CD4-positive, alpha-beta memory T cell (primary cell): ENCODE measurements at regions not wholly inside any gene's neighbourhood (a gene's known extent, or its start where the extent isn't known, plus 50 kb on each side); places are given as distances from the start of the nearest gene placed in this dataset.

Source experiments
- CTCF ChIA-PET: fragments of 350-600 bp; sonication (Branson Sonifier 250); formaldehyde crosslinking; loops from one replicate; lab custom pipeline; 2021; ENCODE audit warnings: inconsistent platforms; ENCODE audit not compliant: partially characterized antibody; lab: Charles Lee
- POLR2A ChIA-PET: fragments of 350-600 bp; sonication (Branson Sonifier 250); formaldehyde crosslinking; loops from one replicate; lab custom pipeline; 2021; ENCODE audit not compliant: partially characterized antibody; lab: Charles Lee
- DNase-seq, 5 donors: peaks; one replicate each; pipeline versions ENCODE4 v3.0.0 to v3.0.0-alpha.2; 2020 to 2022; ENCODE audit warnings: mixed read lengths in 1 of 5
- H3K27ac ChIP-seq: one replicate; pipeline ENCODE4 v1.7.0; 2013; ENCODE audit warnings: low read depth, low read length
- H3K27me3 ChIP-seq: 2 replicates; pipeline ENCODE4 v1.7.0; 2013; ENCODE audit warnings: mild to moderate bottlenecking, low read length, moderate library complexity; ENCODE audit not compliant: insufficient read depth
- H3K36me3 ChIP-seq: 2 replicates; pipeline ENCODE4 v1.7.0; 2013; ENCODE audit warnings: mild to moderate bottlenecking, low read length, moderate library complexity; ENCODE audit not compliant: insufficient read depth
- H3K4me1 ChIP-seq: 2 replicates; pipeline ENCODE4 v1.7.0; 2013; ENCODE audit warnings: mild to moderate bottlenecking, low read length, moderate library complexity; ENCODE audit not compliant: insufficient read depth
- H3K4me3 ChIP-seq, 2 donors: one replicate each; pipeline ENCODE4 v1.7.0; 2013; ENCODE audit warnings: low read length in 2 of 2, mild to moderate bottlenecking in 1 of 2
- H3K9me3 ChIP-seq, 2 donors: one replicate each; pipeline ENCODE4 v1.7.0; 2013; ENCODE audit warnings: low read length in 2 of 2, control low read depth in 1 of 2; ENCODE audit not compliant: control insufficient read depth in 1 of 2
- H3K27ac Mint-ChIP-seq, 7 donors: one replicate each; pipeline ENCODE4 v1.8.0; 2020 to 2021; ENCODE audit warnings: mixed read lengths in 7 of 7, mild to moderate bottlenecking in 6 of 7, inconsistent platforms in 3 of 7, moderate library complexity in 3 of 7
- H3K27me3 Mint-ChIP-seq, 2 donors: one replicate each; pipeline ENCODE4 v1.8.0; 2020 to 2021; ENCODE audit warnings: mixed read lengths in 2 of 2
- H3K36me3 Mint-ChIP-seq, 2 donors: one replicate each; pipeline ENCODE4 v1.8.0; 2020 to 2021; ENCODE audit warnings: mixed read lengths in 2 of 2, inconsistent platforms in 1 of 2, mild to moderate bottlenecking in 1 of 2
- H3K4me1 Mint-ChIP-seq, 4 donors: one replicate each; pipeline ENCODE4 v1.8.0; 2020 to 2021; ENCODE audit warnings: mixed read lengths in 4 of 4, mild to moderate bottlenecking in 1 of 4
- H3K4me3 Mint-ChIP-seq, 8 donors: one replicate each; pipeline ENCODE4 v1.8.0; 2020 to 2021; ENCODE audit warnings: mixed read lengths in 8 of 8, mild to moderate bottlenecking in 7 of 8, moderate library complexity in 6 of 8, inconsistent platforms in 3 of 8
- H3K9me3 Mint-ChIP-seq, 8 donors: one replicate each; pipeline ENCODE4 v1.8.0; 2020 to 2021; ENCODE audit warnings: mixed read lengths in 8 of 8, mild to moderate bottlenecking in 5 of 8, inconsistent platforms in 3 of 8, moderate library complexity in 1 of 8
- intact Hi-C: fragments of 100-400 bp; cut with micrococcal nuclease; formaldehyde crosslinking; loops from one replicate; pipeline ENCODE4 v1.15.1; 2023

DNA sequence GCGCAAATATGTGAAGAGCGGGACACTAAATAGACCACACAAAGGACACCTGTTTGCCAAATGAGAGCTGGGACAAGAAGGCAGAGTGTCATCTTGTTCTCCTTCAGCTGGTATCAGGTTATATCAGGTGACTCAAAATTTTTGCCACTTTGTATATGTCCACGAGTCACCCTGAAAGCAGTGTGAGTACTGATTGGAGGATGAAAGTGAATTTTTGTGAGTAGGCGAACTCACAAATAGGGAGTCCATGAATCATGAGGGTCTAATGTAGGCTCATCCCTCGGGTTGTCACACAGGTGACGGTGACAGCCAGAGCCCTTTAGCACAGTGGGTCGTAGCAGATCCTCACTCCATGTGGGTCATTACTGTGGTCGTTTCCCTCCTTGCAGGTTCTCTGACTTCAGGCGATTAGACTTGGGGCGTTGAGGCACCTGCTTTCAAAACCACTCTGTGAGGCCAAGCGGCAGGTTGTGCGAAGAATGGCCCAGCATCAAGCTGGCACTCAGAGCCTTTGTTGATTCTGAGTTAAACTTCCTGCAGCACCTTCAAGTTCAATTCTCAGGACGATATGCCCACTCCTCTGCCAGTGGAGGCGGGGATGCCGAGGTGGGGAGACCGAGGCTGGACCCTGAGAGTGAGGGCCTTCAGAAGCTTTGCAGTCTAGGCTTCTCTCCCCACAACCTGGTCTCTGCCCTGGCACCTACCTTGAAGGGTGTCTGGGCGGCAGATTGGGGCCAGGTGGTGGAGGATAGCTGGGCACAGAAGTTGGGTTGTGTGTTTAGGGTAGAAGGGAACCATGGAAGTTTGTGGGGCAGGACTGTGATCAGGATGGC, 173.8 kb downstream of the SMAD6 start:
- CTCF ChIA-PET, result no interaction called here
- intact Hi-C loops, result no loop called here

DNA sequence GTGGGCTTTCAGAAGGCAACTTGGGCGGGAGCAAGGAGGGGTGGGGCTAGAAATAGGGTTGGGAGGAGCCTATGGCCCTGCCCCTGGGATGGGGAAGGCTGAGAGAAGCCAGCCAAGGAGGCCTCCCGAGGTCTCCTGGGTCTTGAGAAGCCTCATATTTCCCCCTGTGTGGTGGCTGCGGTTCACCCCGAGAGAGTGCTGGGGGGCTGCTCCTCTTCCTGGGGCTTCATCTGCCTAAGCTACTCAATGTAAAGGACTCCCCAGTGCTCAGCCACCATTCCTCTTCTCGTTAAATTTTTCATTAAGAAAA, 174.3 kb downstream of the SMAD6 start:
- no peaks in the 10 kb centered on the region for H3K27me3 ChIP-seq
- Mint-ChIP-seq H3K27me3 (peaks cover 0 to 9% of the 10 kb centered on the region in 2 donors), H3K27ac (no peak overlapping the region), H3K36me3 (no peaks in the 10 kb centered on the region), H3K4me3 (no peak overlapping the region), H3K9me3 (no peaks in the 10 kb centered on the region), H3K4me1 (no peaks in the 10 kb centered on the region)
- no peak for DNase-seq
- H3K4me3 ChIP-seq, result no peak overlapping the region
- POLR2A ChIA-PET, result no interaction called here
- no peaks in the 10 kb centered on the region for H3K9me3 ChIP-seq
- CTCF ChIA-PET, result no interaction called here
- no peak overlapping the region for H3K27ac ChIP-seq
- no peaks in the 10 kb centered on the region for H3K36me3 ChIP-seq
- intact Hi-C loops, result no loop called here
- H3K4me1 ChIP-seq, result no peaks in the 10 kb centered on the region

More for the DNA sequence above, 173.8 kb downstream of the SMAD6 start:
- no peaks in the 10 kb centered on the region for H3K9me3 ChIP-seq
- H3K4me3 Mint-ChIP-seq, result no peak overlapping the region
- POLR2A ChIA-PET, result no interaction called here
- no peaks in the 10 kb centered on the region for H3K9me3 Mint-ChIP-seq
- no peak overlapping the region for H3K4me3 ChIP-seq
- H3K36me3 ChIP-seq, result no peaks in the 10 kb centered on the region
- no peak overlapping the region for H3K27ac Mint-ChIP-seq
- H3K27ac ChIP-seq, result no peak overlapping the region
- no peaks in the 10 kb centered on the region for H3K4me1 Mint-ChIP-seq
- H3K4me1 ChIP-seq, result no peaks in the 10 kb centered on the region
- no peaks in the 10 kb centered on the region for H3K27me3 ChIP-seq
- no peak for DNase-seq
- H3K36me3 Mint-ChIP-seq, result no peaks in the 10 kb centered on the region
- peaks cover 0 to 5% of the 10 kb centered on the region in 2 donors for H3K27me3 Mint-ChIP-seq

DNA sequence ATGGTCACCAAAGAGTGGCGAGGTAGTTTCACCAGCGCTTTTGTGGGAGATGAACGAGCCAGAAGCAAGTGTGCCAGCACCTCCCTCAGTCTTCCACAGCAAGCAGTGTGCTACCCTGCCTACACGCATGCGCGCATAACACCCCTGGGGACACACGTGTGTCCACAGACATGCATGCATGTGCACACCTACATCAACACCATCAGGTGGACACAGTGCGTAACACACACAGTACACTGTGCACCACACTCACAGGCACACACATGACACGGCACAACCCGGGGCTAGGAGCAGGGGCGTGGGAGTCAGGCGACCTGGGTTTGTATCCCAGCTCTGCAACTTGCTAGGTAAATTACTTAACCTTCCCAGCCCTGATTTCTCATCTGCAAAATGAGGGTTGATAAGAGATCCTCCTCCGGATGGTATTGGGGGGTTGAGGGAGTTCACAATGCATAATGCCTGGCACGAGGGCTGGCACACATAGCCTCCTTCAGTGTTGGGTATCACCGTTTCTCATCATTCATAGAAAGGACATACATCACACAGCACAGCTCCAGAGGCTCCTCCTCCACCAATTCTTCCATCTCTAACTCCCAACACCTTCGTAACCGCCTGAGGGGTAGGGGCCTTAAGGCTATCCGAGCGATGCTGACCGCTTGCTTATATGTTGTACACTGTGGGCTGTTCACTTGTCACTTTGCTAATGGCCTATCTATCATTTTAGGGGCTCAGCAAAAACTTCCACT, 174.9 kb downstream of the SMAD6 start:
- POLR2A ChIA-PET, result no interaction called here
- Mint-ChIP-seq H3K9me3 (no peaks in the 10 kb centered on the region), H3K27me3 (peaks cover 2 to 9% of the 10 kb centered on the region in 2 donors), H3K4me1 (no peaks in the 10 kb centered on the region), H3K27ac (no peak overlapping the region), H3K4me3 (no peak overlapping the region), H3K36me3 (no peaks in the 10 kb centered on the region)
- no peak for DNase-seq
- Histone ChIP-seq H3K4me1 (no peaks in the 10 kb centered on the region), H3K27ac (no peak overlapping the region), H3K9me3 (no peaks in the 10 kb centered on the region), H3K36me3 (no peaks in the 10 kb centered on the region), H3K27me3 (no peaks in the 10 kb centered on the region), H3K4me3 (no peak overlapping the region)
- CTCF ChIA-PET, result interaction anchor here (1.8 kb wide), 1 partner anchor 27 kb away, joined by 5 read pairs; no protein-coding TSS in a partner anchor
- intact Hi-C loops, result no loop called here

DNA sequence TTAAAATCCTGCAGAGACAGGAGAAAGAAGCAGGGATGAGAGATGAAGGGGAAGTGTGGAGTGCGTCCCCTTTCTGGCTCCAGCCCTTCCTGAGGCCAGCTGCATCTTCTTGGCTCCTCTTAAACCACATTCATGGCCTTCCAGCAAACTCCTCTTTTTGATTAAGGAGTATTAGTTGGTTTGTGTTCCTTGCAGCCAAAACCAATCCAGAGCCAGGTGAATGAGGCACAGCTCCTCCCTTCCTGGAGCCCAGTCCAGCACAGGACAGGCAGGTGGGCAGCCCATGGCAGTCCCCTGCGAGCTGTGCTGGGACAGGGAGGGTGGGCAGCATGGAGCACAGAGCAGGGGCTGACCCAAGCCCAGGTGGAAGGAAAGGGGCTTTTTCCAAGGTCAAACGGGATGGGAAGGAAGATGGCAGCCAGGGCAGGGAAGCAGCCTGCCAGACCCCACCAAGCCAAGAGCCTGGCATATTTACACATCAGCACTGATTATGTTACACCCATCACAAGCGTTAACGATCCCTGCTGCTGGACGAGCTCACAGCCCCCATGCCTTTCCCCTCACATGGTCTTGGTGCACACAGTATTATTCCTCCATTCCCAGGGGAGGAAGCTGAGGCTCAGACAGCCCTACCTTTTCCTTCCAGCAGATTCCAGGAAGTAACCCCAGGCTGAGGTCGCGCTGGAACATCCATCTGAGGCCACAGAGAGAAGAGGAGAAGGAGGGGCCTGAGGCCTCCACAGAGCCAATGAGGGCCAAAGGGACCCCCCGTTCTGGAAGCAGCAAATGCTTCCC, 175.6 kb downstream of the SMAD6 start:
- Histone ChIP-seq H3K4me1 (no peaks in the 10 kb centered on the region), H3K27ac (no peak overlapping the region), H3K27me3 (no peaks in the 10 kb centered on the region), H3K4me3 (no peak overlapping the region), H3K36me3 (no peaks in the 10 kb centered on the region), H3K9me3 (no peaks in the 10 kb centered on the region)
- no peaks in the 10 kb centered on the region for H3K4me1 Mint-ChIP-seq
- H3K9me3 Mint-ChIP-seq, result no peaks in the 10 kb centered on the region
- POLR2A ChIA-PET, result no interaction called here
- no peaks in the 10 kb centered on the region for H3K36me3 Mint-ChIP-seq
- no peak overlapping the region for H3K4me3 Mint-ChIP-seq
- DNase-seq, result no peak
- H3K27me3 Mint-ChIP-seq, result peaks cover 2 to 11% of the 10 kb centered on the region in 2 donors
- CTCF ChIA-PET, result interaction anchor here (1.8 kb wide), 1 partner anchor 26 kb away, joined by 5 read pairs; no protein-coding TSS in a partner anchor
- peak overlapping the region in 1 of 7 donors; percentile 8 for H3K27ac Mint-ChIP-seq
- intact Hi-C loops, result no loop called here

DNA sequence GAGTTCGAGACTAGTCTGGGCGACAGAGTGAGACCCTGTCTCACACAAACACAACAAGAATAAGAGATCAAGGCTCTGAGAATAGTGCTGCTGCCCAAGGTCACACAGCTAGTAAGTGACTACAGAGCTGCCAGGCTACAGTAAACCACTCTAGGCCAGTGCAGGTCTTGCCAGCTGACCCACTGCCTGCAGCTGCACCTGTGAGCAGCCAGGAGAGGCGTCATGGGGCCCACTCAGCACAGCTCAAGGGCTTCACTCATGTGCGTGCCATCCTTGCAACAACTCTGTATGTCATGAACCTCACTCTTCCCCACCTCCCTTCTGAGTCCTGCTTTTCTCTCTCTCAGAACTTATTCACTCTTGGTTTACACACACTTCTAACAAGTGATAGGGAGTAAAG, 176.7 kb downstream of the SMAD6 start:
- peaks cover 2 to 11% of the 10 kb centered on the region in 2 donors for H3K27me3 Mint-ChIP-seq
- H3K9me3 ChIP-seq, result no peaks in the 10 kb centered on the region
- H3K27me3 ChIP-seq, result no peaks in the 10 kb centered on the region
- POLR2A ChIA-PET, result no interaction called here
- no peaks in the 10 kb centered on the region for H3K36me3 Mint-ChIP-seq
- intact Hi-C loops, result no loop called here
- CTCF ChIA-PET, result interaction anchor here (1.8 kb wide), 1 partner anchor 25 kb away, joined by 5 read pairs; no protein-coding TSS in a partner anchor
- no peak overlapping the region for H3K27ac Mint-ChIP-seq
- DNase-seq, result no peak
- no peak overlapping the region for H3K27ac ChIP-seq
- no peaks in the 10 kb centered on the region for H3K4me1 Mint-ChIP-seq
- no peaks in the 10 kb centered on the region for H3K4me1 ChIP-seq
- H3K36me3 ChIP-seq, result no peaks in the 10 kb centered on the region
- H3K4me3 Mint-ChIP-seq, result no peak overlapping the region
- H3K9me3 Mint-ChIP-seq, result no peaks in the 10 kb centered on the region
- no peak overlapping the region for H3K4me3 ChIP-seq

DNA sequence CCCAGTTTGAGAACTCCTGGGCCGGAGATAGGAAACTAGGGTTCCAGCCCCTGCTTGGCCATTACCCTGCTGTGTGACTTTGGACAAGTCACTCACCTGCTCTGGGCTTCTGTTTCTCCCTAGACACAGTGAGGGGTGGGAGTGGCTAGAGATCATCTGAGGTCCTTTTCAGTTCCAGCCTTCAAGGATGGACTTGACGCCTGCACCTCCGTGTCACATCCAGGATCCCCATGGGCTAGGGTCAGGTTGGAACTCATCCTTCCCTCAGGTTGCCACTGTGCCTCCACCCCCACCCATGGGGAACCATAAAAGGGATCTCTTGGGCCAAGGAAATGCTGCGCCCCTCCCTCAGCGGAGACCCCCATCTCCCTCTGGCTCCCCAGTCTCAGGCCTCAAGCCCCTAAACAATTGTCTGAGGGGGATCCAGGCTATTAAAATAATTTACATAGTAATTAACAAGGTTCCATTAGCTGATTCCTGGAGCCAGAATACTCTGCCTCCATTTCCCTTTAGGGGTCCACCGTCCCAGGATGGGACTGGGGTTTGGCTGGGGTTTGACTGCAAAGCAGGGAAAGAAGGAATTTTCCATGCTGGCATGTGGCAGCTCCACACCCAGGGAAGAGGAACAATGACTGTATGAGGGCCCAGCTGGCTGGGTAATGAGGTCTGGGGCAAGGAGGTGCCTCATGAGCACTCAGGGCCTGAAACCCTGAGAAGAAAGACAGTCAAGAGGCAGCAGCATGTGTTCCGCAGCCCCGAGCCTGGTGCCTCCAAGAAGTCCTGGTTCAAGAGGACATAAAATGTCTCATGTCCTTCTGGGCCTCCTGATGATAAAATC, 177.7 kb downstream of the SMAD6 start:
- peaks cover 3% of the 10 kb centered on the region for H3K27me3 ChIP-seq
- H3K9me3 ChIP-seq, result no peaks in the 10 kb centered on the region
- no peak for DNase-seq
- intact Hi-C loops, result no loop called here
- no peaks in the 10 kb centered on the region for H3K9me3 Mint-ChIP-seq
- no peak overlapping the region for H3K4me3 ChIP-seq
- H3K27ac ChIP-seq, result no peak overlapping the region
- H3K4me3 Mint-ChIP-seq, result no peak overlapping the region
- no peaks in the 10 kb centered on the region for H3K4me1 ChIP-seq
- POLR2A ChIA-PET, result no interaction called here
- no peaks in the 10 kb centered on the region for H3K4me1 Mint-ChIP-seq
- H3K36me3 ChIP-seq, result no peaks in the 10 kb centered on the region
- peaks cover 2 to 11% of the 10 kb centered on the region in 2 donors for H3K27me3 Mint-ChIP-seq
- no peaks in the 10 kb centered on the region for H3K36me3 Mint-ChIP-seq
- CTCF ChIA-PET, result interaction anchor here (2.0 kb wide), 1 partner anchor 29 kb away, joined by 7 read pairs; no protein-coding TSS in a partner anchor
- H3K27ac Mint-ChIP-seq, result no peak overlapping the region
